ENCODE measurements at regions not wholly inside any gene's neighbourhood (a gene's known extent, or its start where the extent isn't known, plus 50 kb on each side); places are given as distances from the start of the nearest gene placed in this dataset.

DNA sequence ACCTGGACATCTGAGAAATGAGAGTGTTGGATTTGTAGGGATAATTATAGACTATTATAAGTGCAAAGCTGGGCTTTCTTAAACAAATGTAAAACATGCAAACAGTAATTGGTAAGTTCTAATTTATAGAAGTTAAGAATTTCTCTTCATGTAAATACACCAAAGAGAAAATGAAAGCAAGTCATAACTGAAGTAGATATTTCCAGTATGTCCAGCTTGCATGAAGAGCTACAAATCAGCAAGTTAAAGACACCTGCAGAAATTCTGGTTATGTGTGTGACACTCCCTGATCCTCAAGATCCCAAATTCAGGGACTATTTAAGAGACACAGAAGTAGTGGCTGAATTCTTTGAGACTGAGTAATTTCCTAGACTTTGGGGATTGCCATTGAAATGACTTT is 308.9 kb downstream of the TLE4 start:
- FAIRE-seq: no peak
- Histone ChIP-seq H3K9me3 (replicated peaks; ENCODE audit: control insufficient read depth, insufficient read depth, low read length) (no peaks in the 10 kb centered on the region), H4K20me1 (ENCODE audit: control insufficient read depth, insufficient read depth) (no peaks in the 10 kb centered on the region), H3K79me2 (ENCODE audit: control insufficient read depth, insufficient read depth, low read length) (no peaks in the 10 kb centered on the region), H2AFZ (ENCODE audit: control insufficient read depth, low read depth, low read length) (no peak overlapping the region), H3K27me3 (replicated peaks in 1 of 2; ENCODE audit: control insufficient read depth in 2 of 2, insufficient read depth in 2 of 2, low read length in 1 of 2) (no peaks in the 10 kb centered on the region), H3K4me3 (no peak overlapping the region), H3K4me1 (ENCODE audit: control insufficient read depth, insufficient read depth, low read length) (no peaks in the 10 kb centered on the region; the same call in 1 of the 2 replicates), H3K4me2 (ENCODE audit: control insufficient read depth, insufficient read depth) (0 out of 2 replicates have a peak overlapping the region, but pooled peaks have one; percentile 11), H3K27ac (ENCODE audit: control insufficient read depth, insufficient read depth) (no peak overlapping the region), H3K9ac (ENCODE audit: control insufficient read depth, insufficient read depth, low read length) (no peak overlapping the region), H3K36me3 (ENCODE audit: control insufficient read depth in 2 of 2, insufficient read depth in 2 of 2, low read length in 1 of 2) (no peaks in the 10 kb centered on the region)
- intact Hi-C loops (cut with micrococcal nuclease; ENCODE audit: unreplicated experiment) (no loop called here), in situ Hi-C loops (cut with MboI) (no loop called here)
- no peak for DNase-seq (ENCODE audit: low read depth, low spot score)
- TF ChIP-seq ZNF274 (IDR thresholded peaks at IDR 0.05; ENCODE audit: insufficient read depth, insufficient read length) (no peak), ZNF207 (IDR thresholded peaks at IDR 0.05; ENCODE audit: borderline replicate concordance) (no peak), CBX3 (IDR thresholded peaks at IDR 0.05; ENCODE audit: borderline replicate concordance, low read depth) (no peak), HDAC6 (IDR thresholded peaks at IDR 0.05; ENCODE audit: unreplicated experiment) (no peak), MTA3 (IDR thresholded peaks at IDR 0.05; ENCODE audit: borderline replicate concordance, low read length) (no peak), PAX8 (IDR thresholded peaks at IDR 0.05) (no peak), PAX5 (IDR thresholded peaks at IDR 0.05; ENCODE audit: borderline replicate concordance, low read depth, low read length) (no peak), RELA (IDR thresholded peaks at IDR 0.05; ENCODE audit: borderline replicate concordance, partially characterized antibody) (no peak), PML (IDR thresholded peaks at IDR 0.05; ENCODE audit: low read length) (no peak), ZZZ3 (IDR thresholded peaks at IDR 0.05; ENCODE audit: control insufficient read depth, insufficient read length, low read depth) (no peak), NR2C2 (IDR thresholded peaks at IDR 0.05; ENCODE audit: borderline replicate concordance, control insufficient read depth, insufficient read length, low read depth) (no peak)
- TF ChIP-seq, protein P1, sequence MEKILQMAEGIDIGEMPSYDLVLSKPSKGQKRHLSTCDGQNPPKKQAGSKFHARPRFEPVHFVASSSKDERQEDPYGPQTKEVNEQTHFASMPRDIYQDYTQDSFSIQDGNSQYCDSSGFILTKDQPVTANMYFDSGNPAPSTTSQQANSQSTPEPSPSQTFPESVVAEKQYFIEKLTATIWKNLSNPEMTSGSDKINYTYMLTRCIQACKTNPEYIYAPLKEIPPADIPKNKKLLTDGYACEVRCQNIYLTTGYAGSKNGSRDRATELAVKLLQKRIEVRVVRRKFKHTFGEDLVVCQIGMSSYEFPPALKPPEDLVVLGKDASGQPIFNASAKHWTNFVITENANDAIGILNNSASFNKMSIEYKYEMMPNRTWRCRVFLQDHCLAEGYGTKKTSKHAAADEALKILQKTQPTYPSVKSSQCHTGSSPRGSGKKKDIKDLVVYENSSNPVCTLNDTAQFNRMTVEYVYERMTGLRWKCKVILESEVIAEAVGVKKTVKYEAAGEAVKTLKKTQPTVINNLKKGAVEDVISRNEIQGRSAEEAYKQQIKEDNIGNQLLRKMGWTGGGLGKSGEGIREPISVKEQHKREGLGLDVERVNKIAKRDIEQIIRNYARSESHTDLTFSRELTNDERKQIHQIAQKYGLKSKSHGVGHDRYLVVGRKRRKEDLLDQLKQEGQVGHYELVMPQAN (conservative IDR thresholded peaks at IDR 0.05): no peak
- TF ChIP-seq, protein P2, sequence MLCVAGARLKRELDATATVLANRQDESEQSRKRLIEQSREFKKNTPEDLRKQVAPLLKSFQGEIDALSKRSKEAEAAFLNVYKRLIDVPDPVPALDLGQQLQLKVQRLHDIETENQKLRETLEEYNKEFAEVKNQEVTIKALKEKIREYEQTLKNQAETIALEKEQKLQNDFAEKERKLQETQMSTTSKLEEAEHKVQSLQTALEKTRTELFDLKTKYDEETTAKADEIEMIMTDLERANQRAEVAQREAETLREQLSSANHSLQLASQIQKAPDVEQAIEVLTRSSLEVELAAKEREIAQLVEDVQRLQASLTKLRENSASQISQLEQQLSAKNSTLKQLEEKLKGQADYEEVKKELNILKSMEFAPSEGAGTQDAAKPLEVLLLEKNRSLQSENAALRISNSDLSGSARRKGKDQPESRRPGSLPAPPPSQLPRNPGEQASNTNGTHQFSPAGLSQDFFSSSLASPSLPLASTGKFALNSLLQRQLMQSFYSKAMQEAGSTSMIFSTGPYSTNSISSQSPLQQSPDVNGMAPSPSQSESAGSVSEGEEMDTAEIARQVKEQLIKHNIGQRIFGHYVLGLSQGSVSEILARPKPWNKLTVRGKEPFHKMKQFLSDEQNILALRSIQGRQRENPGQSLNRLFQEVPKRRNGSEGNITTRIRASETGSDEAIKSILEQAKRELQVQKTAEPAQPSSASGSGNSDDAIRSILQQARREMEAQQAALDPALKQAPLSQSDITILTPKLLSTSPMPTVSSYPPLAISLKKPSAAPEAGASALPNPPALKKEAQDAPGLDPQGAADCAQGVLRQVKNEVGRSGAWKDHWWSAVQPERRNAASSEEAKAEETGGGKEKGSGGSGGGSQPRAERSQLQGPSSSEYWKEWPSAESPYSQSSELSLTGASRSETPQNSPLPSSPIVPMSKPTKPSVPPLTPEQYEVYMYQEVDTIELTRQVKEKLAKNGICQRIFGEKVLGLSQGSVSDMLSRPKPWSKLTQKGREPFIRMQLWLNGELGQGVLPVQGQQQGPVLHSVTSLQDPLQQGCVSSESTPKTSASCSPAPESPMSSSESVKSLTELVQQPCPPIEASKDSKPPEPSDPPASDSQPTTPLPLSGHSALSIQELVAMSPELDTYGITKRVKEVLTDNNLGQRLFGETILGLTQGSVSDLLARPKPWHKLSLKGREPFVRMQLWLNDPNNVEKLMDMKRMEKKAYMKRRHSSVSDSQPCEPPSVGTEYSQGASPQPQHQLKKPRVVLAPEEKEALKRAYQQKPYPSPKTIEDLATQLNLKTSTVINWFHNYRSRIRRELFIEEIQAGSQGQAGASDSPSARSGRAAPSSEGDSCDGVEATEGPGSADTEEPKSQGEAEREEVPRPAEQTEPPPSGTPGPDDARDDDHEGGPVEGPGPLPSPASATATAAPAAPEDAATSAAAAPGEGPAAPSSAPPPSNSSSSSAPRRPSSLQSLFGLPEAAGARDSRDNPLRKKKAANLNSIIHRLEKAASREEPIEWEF (IDR thresholded peaks at IDR 0.05; ENCODE audit: insufficient replicate concordance, low read depth, low read length): no peak
- ChIA-PET POLR2A (no interaction called here), CTCF (no interaction called here), RAD21 (ENCODE audit: unreplicated experiment) (no interaction called here), SMC1A (ENCODE audit: uncharacterized antibody, unreplicated experiment) (no interaction called here)
- no TSS peak for BruUV-seq (replicated peaks)
- peak; percentile 22; the same call in 1 of the 3 replicates for ATAC-seq

All from GM12878 (cell line).